Activated CD4-positive, alpha-beta T cell treated with anti-CD3 and anti-CD28 coated beads, Interleukin-2, amount 50 U/mL, for 48 hours (primary cell): ENCODE measurements at regions not wholly inside any gene's neighbourhood (a gene's known extent, or its start where the extent isn't known, plus 50 kb on each side); places are given as distances from the start of the nearest gene placed in this dataset.
"Not testable (repeated sequence)": the region's sequence is repeated elsewhere in the genome, so short reads cannot be mapped to it uniquely, and the experiment has no call there.

Source experiments
- DNase-seq, 2 experiments: peaks; one replicate each; pipeline ENCODE4 v3.0.0-alpha.2; 2020

- not testable (repeated sequence) for DNase-seq
Measured at GRCh38 chr3:75453839-75454238, 210.3 kb upstream of the FRG2C start.

GRCh38 chr3:75474530-75474929 lies 189.6 kb upstream of the FRG2C start:
- not testable (repeated sequence) for DNase-seq

DNA sequence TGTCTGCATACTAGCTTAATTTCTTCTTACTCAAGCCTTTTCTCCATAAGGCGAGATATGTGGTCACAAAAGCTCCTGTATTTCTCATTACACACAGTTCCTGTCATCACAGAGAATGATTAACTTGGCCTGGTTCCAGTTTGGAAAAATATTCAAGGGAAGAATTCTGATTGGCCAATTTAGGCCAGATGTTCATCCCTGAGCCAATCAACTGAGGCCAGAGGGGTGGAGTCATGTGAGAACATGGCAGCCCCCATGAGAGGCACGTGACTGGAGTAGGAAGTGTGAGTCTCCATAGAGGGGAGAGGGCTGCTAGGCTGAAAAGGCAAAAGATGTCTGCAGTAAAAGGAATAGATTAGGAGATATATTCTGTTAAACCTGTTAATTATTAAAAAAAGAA lies 167.5 kb upstream of the FRG2C start:
- not testable (repeated sequence) for DNase-seq

- DNase-seq, result not testable (repeated sequence)
Measured at GRCh38 chr3:75500357-75500756, 163.8 kb upstream of the FRG2C start.

DNA sequence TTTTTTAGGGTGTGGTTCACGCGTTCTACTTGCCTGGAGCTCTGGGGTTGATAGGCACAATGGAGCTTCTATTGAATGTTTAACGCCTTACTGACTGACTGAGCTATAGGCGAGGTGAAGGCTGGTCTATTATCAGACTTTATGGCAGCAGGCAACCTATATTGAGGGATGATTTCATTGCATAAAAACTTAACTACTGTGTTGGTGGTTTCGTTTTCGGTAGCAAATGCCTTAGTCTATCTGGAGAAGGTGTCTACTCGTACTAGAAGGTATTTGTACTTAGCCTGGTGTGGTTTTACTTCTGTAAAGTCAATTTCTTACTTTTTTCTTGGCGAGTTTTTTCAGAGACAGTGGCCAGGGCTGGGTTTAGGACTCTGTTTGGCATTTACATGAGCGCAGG lies 162.0 kb upstream of the FRG2C start:
- DNase-seq, result not testable (repeated sequence)

DNA sequence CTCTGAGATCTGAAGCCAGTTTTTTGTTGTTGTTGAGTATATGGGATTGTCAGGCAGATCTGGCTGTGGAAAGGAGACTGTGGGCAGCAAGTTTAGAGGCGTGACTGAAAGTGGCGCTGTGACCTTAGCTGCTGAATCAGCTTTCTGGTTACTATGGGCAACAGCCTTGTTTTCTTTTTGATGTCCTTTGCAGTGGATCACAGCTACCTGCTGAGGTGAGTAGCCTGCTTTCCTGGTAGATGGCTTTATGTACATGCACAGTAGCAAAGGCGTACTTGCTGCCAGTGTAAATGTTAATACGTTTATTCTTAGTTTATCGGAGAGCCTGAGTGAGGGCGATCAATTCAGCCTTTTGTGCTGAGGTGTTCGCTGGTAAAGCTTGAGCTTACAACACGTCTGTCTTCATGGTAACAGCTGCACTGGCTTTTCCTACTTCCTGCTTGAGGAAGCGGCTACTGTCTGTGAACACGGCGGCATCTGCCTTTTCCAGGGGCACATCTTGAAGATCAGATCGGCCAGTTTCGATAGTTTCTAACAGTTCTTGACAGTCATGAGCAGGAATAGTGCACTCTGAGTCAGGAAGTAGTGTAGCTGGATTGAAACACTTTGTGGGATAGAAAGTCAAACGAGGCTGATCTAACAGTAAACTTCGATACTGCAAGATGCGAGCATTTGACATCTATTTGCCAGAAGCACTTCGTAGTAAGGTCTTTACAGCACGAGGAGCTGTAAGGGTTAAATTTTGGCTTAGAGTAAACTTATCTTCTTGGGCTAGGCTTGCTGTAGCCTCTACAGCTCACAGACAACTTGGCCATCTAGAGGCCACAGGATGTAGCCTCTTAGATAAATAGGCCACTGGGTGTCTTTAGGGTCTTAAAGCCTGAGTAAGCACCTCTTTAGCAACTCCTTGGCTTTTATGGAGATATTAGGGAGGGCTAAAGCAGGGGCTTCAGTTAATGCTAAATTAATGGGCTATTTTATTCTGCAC lies 161.1 kb upstream of the FRG2C start:
- DNase-seq, result not testable (repeated sequence)

DNA sequence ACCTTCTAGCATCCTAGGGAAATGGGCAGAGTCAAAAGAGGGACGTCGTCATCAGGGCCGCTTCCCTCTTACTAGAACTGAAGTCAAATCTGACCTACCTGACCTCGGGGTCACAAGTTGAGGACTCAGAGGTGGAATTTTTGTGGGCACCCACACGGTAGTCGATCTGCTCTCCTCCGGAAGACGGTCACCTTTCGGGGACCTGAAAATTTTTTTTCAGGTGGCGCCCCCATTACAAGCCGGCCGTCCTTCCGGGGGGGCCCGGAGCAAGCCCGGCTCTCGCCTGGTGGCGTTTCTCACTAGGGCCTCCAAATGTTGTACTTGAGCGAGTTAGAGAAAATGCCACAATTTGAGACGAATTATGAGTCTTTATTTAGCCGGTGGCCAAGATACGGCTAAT lies 157.5 kb upstream of the FRG2C start:
- no peak for DNase-seq

DNA sequence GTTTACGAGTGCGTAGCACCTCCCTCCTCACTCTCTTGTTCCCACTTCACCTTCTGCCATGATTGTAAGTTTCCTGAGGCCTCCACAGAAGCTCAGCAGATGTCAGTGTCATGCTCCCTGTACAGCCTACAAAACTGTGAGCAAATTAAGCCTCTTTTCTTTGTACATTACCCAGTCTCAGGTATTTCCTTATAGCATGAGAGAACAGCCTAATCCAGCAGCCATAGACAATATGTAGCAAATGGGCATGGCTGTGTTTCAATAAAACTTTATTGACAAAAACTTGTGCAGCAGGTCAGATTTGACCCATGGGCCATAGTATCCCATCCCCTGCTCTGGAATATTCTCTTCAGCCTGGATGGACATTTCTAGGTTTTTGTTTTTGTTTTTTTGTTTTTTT lies 156.2 kb upstream of the FRG2C start:
- not testable (repeated sequence) for DNase-seq

DNA sequence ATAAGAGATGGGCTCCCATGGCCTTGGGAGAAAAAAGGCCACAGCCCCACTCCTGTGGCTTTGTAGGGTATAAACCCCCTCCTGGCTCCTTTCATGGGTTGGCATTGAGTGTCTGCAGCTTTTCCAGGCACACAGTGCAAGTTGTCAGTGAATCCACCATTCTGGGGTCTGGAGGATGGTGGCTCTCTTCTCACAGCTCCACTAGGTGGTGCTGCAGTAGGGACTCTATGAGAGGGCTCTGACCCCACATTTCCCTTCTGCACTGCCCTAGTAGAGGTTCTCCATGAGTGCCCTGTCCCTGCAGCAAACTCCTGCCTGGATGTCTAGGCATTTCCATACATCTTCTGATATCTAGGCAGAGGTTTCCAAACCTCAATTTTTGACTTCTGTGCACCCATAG lies 136.5 kb upstream of the FRG2C start:
- DNase-seq, result not testable (repeated sequence)

GRCh38 chr3:75552095-75552494 lies 112.0 kb upstream of the FRG2C start:
- peak; percentile 8 to 17 for DNase-seq

GRCh38 chr3:75564427-75564826 lies 99.7 kb upstream of the FRG2C start:
- DNase-seq, result not testable (repeated sequence)

DNA sequence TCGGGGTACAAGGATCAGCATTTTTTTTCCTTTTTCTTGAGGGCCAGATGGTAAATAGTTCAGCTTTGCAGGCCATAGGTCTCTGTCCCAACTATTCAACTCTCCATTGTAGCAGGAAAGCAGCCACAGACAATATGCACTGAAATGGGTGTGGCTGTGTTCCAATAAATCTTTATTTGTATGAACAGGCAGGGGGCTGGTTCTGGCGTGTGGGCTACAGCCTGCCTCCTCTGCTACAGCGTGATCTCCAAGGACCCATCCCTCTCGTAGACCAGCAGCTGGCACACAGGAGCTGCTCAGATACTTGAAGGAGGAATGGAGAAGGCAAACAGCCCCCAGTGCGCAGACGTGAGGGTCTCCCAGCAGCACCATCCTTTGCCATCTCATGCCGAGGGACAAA lies 91.8 kb upstream of the FRG2C start:
- not testable (repeated sequence) for DNase-seq

DNA sequence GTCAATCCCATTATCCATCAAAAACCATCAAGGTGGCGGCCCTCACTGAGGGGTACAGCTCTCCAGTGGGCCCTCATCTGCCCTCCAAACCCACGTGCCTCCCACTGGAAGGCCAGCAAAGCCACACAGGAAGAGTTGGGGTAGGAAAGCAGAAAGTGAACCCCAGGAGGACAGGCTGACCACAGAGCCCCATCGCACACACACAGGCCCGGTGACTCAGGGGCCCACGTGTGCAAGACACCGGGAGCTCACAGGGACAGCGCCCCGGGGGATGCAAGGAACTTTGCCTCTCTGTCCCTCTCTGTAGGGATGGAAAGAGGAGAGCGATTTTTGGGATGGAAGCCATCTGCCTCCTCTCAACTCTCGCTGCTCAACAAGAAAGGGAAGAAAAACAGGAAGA lies 85.0 kb upstream of the FRG2C start:
- not testable (repeated sequence) for DNase-seq

GRCh38 chr3:75579536-75579935 lies 84.6 kb upstream of the FRG2C start:
- not testable (repeated sequence) for DNase-seq

DNA sequence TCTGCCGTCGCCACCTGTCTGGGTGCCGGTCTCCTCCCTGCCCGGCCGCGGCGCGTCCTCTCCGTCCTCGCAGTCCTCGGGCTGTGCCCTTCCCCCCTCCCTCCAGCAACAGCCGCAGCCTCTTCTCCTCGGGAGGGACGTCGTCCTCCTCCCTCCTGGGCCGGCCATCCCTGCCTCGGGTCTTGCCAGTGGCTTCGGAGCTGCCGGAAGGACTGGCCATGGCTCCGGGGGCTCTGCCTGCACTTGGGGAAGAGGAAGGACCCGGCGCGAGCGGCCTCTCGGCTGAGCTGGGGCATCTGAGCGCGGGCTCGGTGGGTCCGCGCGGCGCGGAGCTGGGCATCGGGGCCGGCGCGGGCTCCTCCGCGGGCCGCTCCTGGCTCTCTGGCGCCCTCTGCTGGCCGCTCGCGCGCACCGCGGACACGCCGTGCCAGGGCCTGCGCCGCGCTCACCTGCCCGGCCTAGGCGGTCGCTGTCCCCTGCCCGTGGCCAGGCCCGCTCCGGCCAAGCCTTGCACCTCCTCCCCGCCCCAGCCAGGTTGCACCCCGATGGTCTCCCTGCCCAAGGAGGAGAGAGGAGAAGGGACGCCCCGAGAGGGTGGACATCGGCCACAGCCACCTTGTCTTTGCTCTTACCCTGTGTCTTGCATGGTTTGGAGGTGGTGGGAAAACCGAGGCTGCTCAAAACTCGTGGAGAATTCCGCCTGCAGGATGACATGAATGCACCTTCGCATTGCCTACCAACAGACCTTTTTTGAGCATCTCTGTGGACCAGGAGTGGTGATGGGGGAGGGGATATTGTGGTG lies 83.9 kb upstream of the FRG2C start:
- DNase-seq, result peak; percentile 50 to 59

GRCh38 chr3:75582536-75582935 lies 81.6 kb upstream of the FRG2C start:
- not testable (repeated sequence) for DNase-seq

DNA sequence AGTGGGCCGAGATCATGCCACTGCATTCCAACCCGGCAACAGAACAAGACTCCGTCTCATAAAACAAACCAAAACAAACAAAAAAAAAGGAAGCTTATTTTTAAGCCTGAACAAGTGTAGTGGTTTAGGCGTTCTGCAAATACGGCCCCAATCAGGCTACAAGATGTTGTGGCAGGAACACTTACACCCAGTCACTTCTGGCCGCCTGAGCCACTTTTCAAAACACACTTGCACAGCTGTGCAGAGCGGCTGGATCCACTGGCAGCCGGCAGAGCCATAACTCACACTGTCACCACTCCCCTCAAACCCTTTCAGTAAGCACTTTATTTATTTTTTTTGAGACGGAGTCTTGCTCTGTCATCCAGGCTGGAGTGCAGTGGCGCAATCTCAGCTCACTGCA lies 81.0 kb upstream of the FRG2C start:
- not testable (repeated sequence) for DNase-seq

GRCh38 chr3:75587695-75588094 lies 76.4 kb upstream of the FRG2C start:
- not testable (repeated sequence) for DNase-seq

- DNase-seq, result not testable (repeated sequence)
Measured at GRCh38 chr3:75590382-75590781, 73.7 kb upstream of the FRG2C start.

GRCh38 chr3:75604286-75604934 lies 59.7 kb upstream of the FRG2C start:
- peak; percentile 18 to 39 for DNase-seq

- not testable (repeated sequence) for DNase-seq
Measured at GRCh38 chr3:75607996-75608395, 56.1 kb upstream of the FRG2C start.

DNA sequence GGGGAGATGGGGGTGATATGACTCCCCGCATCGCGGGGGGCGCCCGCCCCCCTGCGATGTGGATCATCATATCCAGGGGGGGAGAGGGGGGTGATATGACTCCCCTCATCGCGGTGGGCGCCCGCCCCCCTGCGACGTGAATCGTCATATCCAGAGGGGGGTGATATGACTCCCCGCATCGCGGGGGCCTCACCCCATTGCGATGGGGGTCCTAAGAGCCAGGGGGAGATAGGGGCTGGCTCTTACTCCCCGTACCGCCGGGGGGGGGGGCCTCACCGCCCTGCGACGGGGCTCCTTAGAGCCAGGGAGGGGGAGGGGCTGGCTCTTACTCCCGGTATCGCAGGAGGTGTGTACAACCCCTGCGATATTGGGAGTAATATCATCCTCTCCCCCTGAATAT lies 54.5 kb upstream of the FRG2C start:
- not testable (repeated sequence) for DNase-seq

DNA sequence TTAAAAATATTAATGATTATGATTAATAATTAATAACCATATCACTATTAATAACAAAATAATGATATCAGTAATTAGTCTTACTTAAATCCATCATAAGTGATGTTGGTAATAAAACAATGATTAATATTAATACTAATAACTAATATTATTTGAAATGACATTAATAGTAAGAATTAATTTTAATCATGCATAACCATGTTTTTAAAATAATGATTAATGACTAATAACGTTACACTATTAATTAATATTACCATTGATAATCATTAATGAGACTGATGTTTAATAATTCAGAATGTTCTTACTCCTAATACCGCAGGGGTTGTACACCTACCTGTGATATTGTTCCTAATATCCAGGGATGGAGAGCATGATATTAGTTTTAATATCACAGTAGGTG lies 53.4 kb upstream of the FRG2C start:
- DNase-seq, result no peak
